Lower lobe of right lung (tissue), 2 donors: ENCODE measurements at regions not wholly inside any gene's neighbourhood (a gene's known extent, or its start where the extent isn't known, plus 50 kb on each side); places are given as distances from the start of the nearest gene placed in this dataset.

Experiments
- ATAC-seq, 2 donors: fragments of 200-7000 bp; cut with Tn5 transposase; one replicate each; pipeline ENCODE4 v1.9.1; 2020 to 2022; ENCODE audit warnings: mild to moderate bottlenecking in 2 of 2, moderate library complexity in 2 of 2
- DNase-seq: peaks from one replicate; pipeline ENCODE4 v3.0.0-alpha.2; 2020
- H3K27ac ChIP-seq: fragments of 200-600 bp; one replicate; pipeline ENCODE4 v1.8.0; 2022
- H3K27me3 ChIP-seq: fragments of 200-600 bp; one replicate; pipeline ENCODE4 v1.8.0; 2022; ENCODE audit warnings: low read depth
- H3K36me3 ChIP-seq: fragments of 200-600 bp; one replicate; pipeline ENCODE4 v1.8.0; 2022; ENCODE audit warnings: mild to moderate bottlenecking
- H3K4me1 ChIP-seq: fragments of 200-600 bp; one replicate; pipeline ENCODE4 v1.8.0; 2022
- H3K4me3 ChIP-seq: fragments of 200-600 bp; one replicate; pipeline ENCODE4 v1.8.0; 2022; ENCODE audit warnings: mild to moderate bottlenecking
- H3K9me3 ChIP-seq: fragments of 200-600 bp; one replicate; pipeline ENCODE4 v1.8.0; 2022
- CTCF ChIP-seq: fragments of 200-600 bp; IDR thresholded peaks from one replicate; pipeline ENCODE4 v1.8.0; 2022; ENCODE audit warnings: antibody characterized with exemption, mild to moderate bottlenecking
- intact Hi-C: fragments of 100-400 bp; cut with DNase I; formaldehyde crosslinking; loops from one replicate; pipeline ENCODE4 v1.11.0; 2022
- donor health status: DM: no; HTN: yes; CAD: no; lungs with severe emphysema.

DNA sequence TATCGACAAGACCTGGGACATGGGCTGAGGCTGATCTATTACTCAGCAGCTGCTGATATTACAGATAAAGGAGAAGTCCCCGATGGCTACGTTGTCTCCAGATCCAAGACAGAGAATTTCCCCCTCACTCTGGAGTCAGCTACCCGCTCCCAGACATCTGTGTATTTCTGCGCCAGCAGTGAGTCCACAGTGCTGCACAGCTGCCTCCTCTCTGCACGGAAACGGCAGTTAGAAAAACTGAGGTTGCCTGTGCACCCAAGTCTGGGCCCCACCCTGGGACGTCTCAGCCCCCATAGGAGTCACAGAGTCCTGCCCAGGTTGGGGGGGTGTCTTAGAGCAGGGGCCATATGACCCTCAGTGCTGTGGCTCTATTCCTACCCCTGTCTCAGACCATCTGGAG, 167.4 kb upstream of the PRSS58 start:
- H3K27ac ChIP-seq, result no peak overlapping the region
- H3K4me1 ChIP-seq, result no peaks in the 10 kb centered on the region
- DNase-seq, result no peak
- H3K27me3 ChIP-seq, result no peaks in the 10 kb centered on the region
- no peak overlapping the region for H3K4me3 ChIP-seq
- ATAC-seq, result no peak
- H3K9me3 ChIP-seq, result no peaks in the 10 kb centered on the region
- intact Hi-C loops, result no loop called here
- H3K36me3 ChIP-seq, result no peaks in the 10 kb centered on the region
- TF ChIP-seq CTCF, result no peak

GRCh38 chr7:142422621-142423020, 164.8 kb upstream of the PRSS58 start:
- Histone ChIP-seq H3K27me3 (no peaks in the 10 kb centered on the region), H3K27ac (no peak overlapping the region), H3K4me3 (no peak overlapping the region), H3K36me3 (no peaks in the 10 kb centered on the region), H3K4me1 (no peaks in the 10 kb centered on the region), H3K9me3 (no peaks in the 10 kb centered on the region)
- no peak for ATAC-seq
- intact Hi-C loops, result no loop called here
- TF ChIP-seq CTCF, result no peak
- no peak for DNase-seq

GRCh38 chr7:142420554-142421362, 162.9 kb upstream of the PRSS58 start:
- H3K9me3 ChIP-seq, result no peaks in the 10 kb centered on the region
- DNase-seq (no peak), ATAC-seq (no peak)
- no peak for TF ChIP-seq CTCF
- H3K4me1 ChIP-seq, result no peaks in the 10 kb centered on the region
- no peak overlapping the region for H3K27ac ChIP-seq
- H3K36me3 ChIP-seq, result no peaks in the 10 kb centered on the region
- no peak overlapping the region for H3K4me3 ChIP-seq
- H3K27me3 ChIP-seq, result no peaks in the 10 kb centered on the region
- intact Hi-C loops, result no loop called here

DNA sequence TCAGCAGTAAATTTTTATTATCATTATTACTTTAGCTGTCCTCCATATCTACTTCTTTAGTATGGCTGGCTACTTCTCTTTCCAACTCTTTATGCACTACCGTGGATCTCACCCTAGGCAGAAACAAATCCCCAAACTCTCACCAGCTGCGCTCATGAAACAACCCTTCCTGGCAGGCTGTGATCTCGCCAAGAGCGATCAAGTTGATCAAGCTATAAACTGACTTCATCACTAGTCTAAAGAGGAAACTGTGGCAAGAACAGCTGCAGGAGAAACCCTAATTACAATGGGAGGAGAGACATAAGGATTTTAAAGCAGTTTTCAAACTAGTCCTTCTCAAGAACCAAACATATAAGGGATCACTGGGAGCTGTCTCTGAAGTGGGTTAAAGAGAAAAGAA, 160.5 kb upstream of the PRSS58 start:
- H3K4me1 ChIP-seq, result no peaks in the 10 kb centered on the region
- no peak for ATAC-seq

GRCh38 chr7:142414915-142415314, 157.1 kb upstream of the PRSS58 start:
- no peaks in the 10 kb centered on the region for H3K36me3 ChIP-seq
- intact Hi-C loops, result no loop called here
- DNase-seq (no peak), ATAC-seq (no peak)
- H3K9me3 ChIP-seq, result no peaks in the 10 kb centered on the region
- H3K4me1 ChIP-seq, result no peaks in the 10 kb centered on the region
- H3K27ac ChIP-seq, result no peak overlapping the region
- H3K4me3 ChIP-seq, result no peak overlapping the region
- TF ChIP-seq CTCF, result no peak
- no peaks in the 10 kb centered on the region for H3K27me3 ChIP-seq

More for the DNA sequence above, 160.5 kb upstream of the PRSS58 start:
- Histone ChIP-seq H3K4me3 (no peak overlapping the region), H3K36me3 (no peaks in the 10 kb centered on the region), H3K27me3 (no peaks in the 10 kb centered on the region), H3K27ac (no peak overlapping the region), H3K9me3 (no peaks in the 10 kb centered on the region)
- no peak for DNase-seq
- intact Hi-C loops, result no loop called here
- TF ChIP-seq CTCF, result no peak
